ENCODE measurements at regions not wholly inside any gene's neighbourhood (a gene's known extent, or its start where the extent isn't known, plus 50 kb on each side); places are given as distances from the start of the nearest gene placed in this dataset.

GRCh38 chr6:210778-211374, 81.4 kb upstream of the DUSP22 start:
- no peak for DNase-seq

GRCh38 chr6:211871-212497, 80.3 kb upstream of the DUSP22 start:
- DNase-seq, result no peak

- no peak for DNase-seq
These were observed 79.0 kb upstream of the DUSP22 start for GRCh38 chr6:213284-213683.

GRCh38 chr6:214428-214827, 77.9 kb upstream of the DUSP22 start:
- no peak for DNase-seq

GRCh38 chr6:215335-216034, 76.8 kb upstream of the DUSP22 start:
- peak; percentile 29 for DNase-seq

GRCh38 chr6:217048-217659, 75.1 kb upstream of the DUSP22 start:
- no peak for DNase-seq

- DNase-seq, result no peak
These were observed 73.9 kb upstream of the DUSP22 start for GRCh38 chr6:218153-219018.

- no peak for DNase-seq
These were observed 73.2 kb upstream of the DUSP22 start for GRCh38 chr6:219019-219570.

- DNase-seq, result peak; percentile 73
These were observed 72.6 kb upstream of the DUSP22 start for GRCh38 chr6:219641-220198.

GRCh38 chr6:220312-220711, 72.0 kb upstream of the DUSP22 start:
- no peak for DNase-seq

GRCh38 chr6:220721-221475, 71.4 kb upstream of the DUSP22 start:
- no peak for DNase-seq

- DNase-seq, result no peak
These were observed 70.5 kb upstream of the DUSP22 start for GRCh38 chr6:221531-222349.

GRCh38 chr6:222468-222867, 69.8 kb upstream of the DUSP22 start:
- no peak for DNase-seq

- DNase-seq, result no peak
These were observed 69.2 kb upstream of the DUSP22 start for GRCh38 chr6:223136-223535.

GRCh38 chr6:223763-224162, 68.5 kb upstream of the DUSP22 start:
- no peak for DNase-seq

GRCh38 chr6:224350-224749, 67.9 kb upstream of the DUSP22 start:
- no peak for DNase-seq

- peak; percentile 49 for DNase-seq
These were observed 67.1 kb upstream of the DUSP22 start for GRCh38 chr6:225121-225721.

GRCh38 chr6:225907-226306, 66.4 kb upstream of the DUSP22 start:
- no peak for DNase-seq

GRCh38 chr6:226516-227073, 65.7 kb upstream of the DUSP22 start:
- no peak for DNase-seq

Measured in CD4-positive, alpha-beta T cell treated with Interleukin-15 for 1 hour (primary cell).